MCF 10A (cell line): ENCODE measurements at regions not wholly inside any gene's neighbourhood (a gene's known extent, or its start where the extent isn't known, plus 50 kb on each side); places are given as distances from the start of the nearest gene placed in this dataset.

ENCODE experiments used
- BruUV-seq: library from RNA; stranded (reverse); fragments of 400-500 nt; replicated peaks from 2 replicates; lab custom pipeline; 2021; lab: Mats Ljungman, UMichigan
- CTCF ChIA-PET: fragments of 300-600 bp; sonication (Branson Sonifier 250); formaldehyde crosslinking; extraction: SDS; loops from one replicate; lab custom pipeline; 2021; ENCODE audit warnings: antibody characterized with exemption, inconsistent platforms; lab: Yijun Ruan, JAX
- POLR2A ChIA-PET: fragments of 300-600, 350-650 bp; sonication (Branson Sonifier 250); formaldehyde crosslinking; extraction: SDS; loops from one replicate; lab custom pipeline; 2020; ENCODE audit warnings: antibody characterized with exemption, inconsistent platforms; lab: Yijun Ruan, JAX
- DNase-seq: peaks from one replicate; pipeline ENCODE4 v3.0.0-alpha.2; 2018; ENCODE audit not compliant: unreplicated experiment
- H3K27ac Mint-ChIP-seq: one replicate; pipeline ENCODE4 v1.8.0; 2022; ENCODE audit warnings: mild to moderate bottlenecking, low read depth, mixed read lengths; ENCODE audit not compliant: unreplicated experiment
- H3K27me3 Mint-ChIP-seq: one replicate; pipeline ENCODE4 v1.8.0; 2022; ENCODE audit warnings: mixed read lengths; ENCODE audit not compliant: insufficient read depth, unreplicated experiment
- H3K36me3 Mint-ChIP-seq: one replicate; pipeline ENCODE4 v1.8.0; 2022; ENCODE audit warnings: mild to moderate bottlenecking, moderate library complexity, mixed read lengths; ENCODE audit not compliant: insufficient read depth, unreplicated experiment
- H3K4me1 Mint-ChIP-seq: one replicate; pipeline ENCODE4 v1.8.0; 2022; ENCODE audit warnings: mixed read lengths; ENCODE audit not compliant: insufficient read depth, unreplicated experiment
- H3K4me3 Mint-ChIP-seq: one replicate; pipeline ENCODE4 v1.8.0; 2022; ENCODE audit warnings: mild to moderate bottlenecking, moderate library complexity, mixed read lengths; ENCODE audit not compliant: unreplicated experiment
- H3K9me3 Mint-ChIP-seq: one replicate; pipeline ENCODE4 v1.8.0; 2022; ENCODE audit warnings: mixed read lengths; ENCODE audit not compliant: unreplicated experiment
- intact Hi-C: fragments of 100-400 bp; cut with micrococcal nuclease; formaldehyde crosslinking; loops from 2 replicates; pipeline ENCODE4 v1.14.1; 2022
- TF ChIP-seq, protein P1 (sequence below): fragments of 200-600 bp; IDR thresholded peaks from one replicate; pipeline ENCODE4 v1.8.0; 2022; ENCODE audit warnings: antibody characterized with exemption, mild to moderate bottlenecking; ENCODE audit not compliant: unreplicated experiment

DNA sequence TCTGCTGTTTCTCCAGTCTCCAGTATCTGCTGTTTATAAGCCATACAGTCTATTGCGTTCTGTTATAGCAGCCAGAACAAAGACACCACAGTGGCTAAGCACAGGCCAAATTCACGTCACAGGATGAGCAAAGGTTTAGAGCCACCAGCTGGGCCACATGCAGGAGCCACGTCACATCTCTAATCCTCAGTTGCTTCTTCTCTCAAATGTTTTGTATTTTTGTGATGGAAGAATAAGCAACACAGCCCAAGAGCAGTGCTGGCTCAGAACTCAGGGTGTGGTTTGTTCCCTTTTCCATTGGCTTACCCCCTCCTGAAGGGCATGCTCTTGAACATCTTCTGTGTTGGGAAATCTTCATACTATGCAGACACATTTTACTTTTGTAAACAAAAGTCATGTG is 309.4 kb upstream of the CDH5 start:
- ChIA-PET POLR2A (no interaction called here), CTCF (no interaction called here)
- Mint-ChIP-seq H3K9me3 (peaks cover 37% of the 10 kb centered on the region), H3K27ac (no peak overlapping the region), H3K4me3 (no peak overlapping the region), H3K36me3 (no peaks in the 10 kb centered on the region), H3K27me3 (no peaks in the 10 kb centered on the region), H3K4me1 (no peaks in the 10 kb centered on the region)
- no TSS peak for BruUV-seq
- no peak for DNase-seq
- TF ChIP-seq, protein P1, sequence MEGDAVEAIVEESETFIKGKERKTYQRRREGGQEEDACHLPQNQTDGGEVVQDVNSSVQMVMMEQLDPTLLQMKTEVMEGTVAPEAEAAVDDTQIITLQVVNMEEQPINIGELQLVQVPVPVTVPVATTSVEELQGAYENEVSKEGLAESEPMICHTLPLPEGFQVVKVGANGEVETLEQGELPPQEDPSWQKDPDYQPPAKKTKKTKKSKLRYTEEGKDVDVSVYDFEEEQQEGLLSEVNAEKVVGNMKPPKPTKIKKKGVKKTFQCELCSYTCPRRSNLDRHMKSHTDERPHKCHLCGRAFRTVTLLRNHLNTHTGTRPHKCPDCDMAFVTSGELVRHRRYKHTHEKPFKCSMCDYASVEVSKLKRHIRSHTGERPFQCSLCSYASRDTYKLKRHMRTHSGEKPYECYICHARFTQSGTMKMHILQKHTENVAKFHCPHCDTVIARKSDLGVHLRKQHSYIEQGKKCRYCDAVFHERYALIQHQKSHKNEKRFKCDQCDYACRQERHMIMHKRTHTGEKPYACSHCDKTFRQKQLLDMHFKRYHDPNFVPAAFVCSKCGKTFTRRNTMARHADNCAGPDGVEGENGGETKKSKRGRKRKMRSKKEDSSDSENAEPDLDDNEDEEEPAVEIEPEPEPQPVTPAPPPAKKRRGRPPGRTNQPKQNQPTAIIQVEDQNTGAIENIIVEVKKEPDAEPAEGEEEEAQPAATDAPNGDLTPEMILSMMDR, result no peak
- intact Hi-C loops, result no loop called here

DNA sequence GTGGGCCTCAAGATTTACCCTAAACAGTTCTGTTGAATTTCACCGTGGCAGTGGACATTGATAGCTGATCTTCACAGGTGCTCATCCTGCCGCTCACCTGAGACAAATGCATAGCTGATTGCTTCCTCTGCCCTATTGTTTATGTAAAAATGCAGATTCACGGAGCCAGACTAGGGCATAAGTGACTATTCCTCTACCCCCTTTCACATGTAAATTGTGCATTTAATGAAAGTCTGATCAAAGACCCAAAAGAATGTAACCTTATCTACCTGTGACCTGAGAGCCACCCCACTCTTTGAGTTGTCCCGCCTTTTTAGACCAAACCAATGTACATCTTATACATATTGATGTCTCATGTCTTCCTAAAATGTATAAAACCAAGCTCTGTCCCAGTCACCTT is 312.4 kb upstream of the CDH5 start:
- H3K9me3 Mint-ChIP-seq, result peaks cover 21% of the 10 kb centered on the region
- no peak overlapping the region for H3K4me3 Mint-ChIP-seq
- intact Hi-C loops, result no loop called here
- H3K4me1 Mint-ChIP-seq, result no peaks in the 10 kb centered on the region
- ChIA-PET POLR2A (interaction anchor here (0.8 kb wide), 1 partner anchor 930 kb away, joined by 3 read pairs; no protein-coding TSS in a partner anchor), CTCF (interaction anchor here (0.6 to 0.7 kb wide), 3 partner anchors 108 to 782 kb away, joined by 3 to 4 read pairs (median 3); no protein-coding TSS in a partner anchor)
- no peaks in the 10 kb centered on the region for H3K27me3 Mint-ChIP-seq
- no peaks in the 10 kb centered on the region for H3K36me3 Mint-ChIP-seq
- no TSS peak for BruUV-seq
- TF ChIP-seq, protein P1, result no peak
- DNase-seq, result no peak
- no peak overlapping the region for H3K27ac Mint-ChIP-seq

DNA sequence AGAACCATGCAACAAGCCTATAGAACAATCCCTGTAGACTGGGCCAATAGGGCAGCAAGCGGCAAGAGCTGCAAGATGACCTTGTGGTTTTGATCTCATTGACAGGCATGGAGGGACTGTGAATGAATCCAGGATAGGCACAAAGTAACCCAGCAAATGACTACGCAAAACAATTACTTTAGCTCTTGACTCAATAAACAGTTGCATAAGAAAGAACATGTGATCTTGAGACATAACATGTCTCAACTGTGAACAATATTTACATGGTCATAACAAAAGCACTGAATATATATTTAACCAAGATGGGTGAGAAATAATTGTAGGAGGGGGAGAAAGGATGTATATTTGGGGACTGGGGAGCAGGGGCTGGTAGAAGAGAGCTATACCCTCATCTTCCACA is 313.7 kb upstream of the CDH5 start:
- Mint-ChIP-seq H3K9me3 (peaks cover 15% of the 10 kb centered on the region), H3K27me3 (no peaks in the 10 kb centered on the region), H3K36me3 (no peaks in the 10 kb centered on the region), H3K27ac (no peak overlapping the region), H3K4me1 (no peaks in the 10 kb centered on the region), H3K4me3 (no peak overlapping the region)
- intact Hi-C loops, result no loop called here
- no TSS peak for BruUV-seq
- ChIA-PET POLR2A (no interaction called here), CTCF (interaction anchor here (0.7 kb wide), 1 partner anchor 245 kb away, joined by 3 read pairs; no protein-coding TSS in a partner anchor)
- DNase-seq, result peak; percentile 14
- TF ChIP-seq, protein P1, result no peak

DNA sequence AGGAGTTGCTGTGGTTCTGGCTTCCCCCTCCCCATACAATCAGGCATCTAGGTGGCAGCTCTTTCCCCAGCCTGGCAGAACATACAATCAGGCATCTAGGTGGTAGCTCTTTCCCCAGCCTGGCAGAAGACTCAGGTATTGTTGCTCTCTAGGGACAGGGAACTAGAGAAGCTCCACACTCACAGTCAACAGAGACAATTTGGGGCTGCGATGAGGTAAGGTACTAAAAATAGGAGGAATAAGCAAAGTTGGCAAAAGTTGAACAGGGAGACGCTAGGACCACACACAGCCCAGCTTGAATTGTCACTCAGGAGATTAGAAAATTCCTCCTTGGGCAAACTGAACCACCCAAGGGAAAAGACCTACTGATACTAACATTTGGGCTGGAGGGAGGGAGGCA is 315.5 kb upstream of the CDH5 start:
- no peaks in the 10 kb centered on the region for H3K36me3 Mint-ChIP-seq
- TF ChIP-seq, protein P1, result no peak
- intact Hi-C loops, result no loop called here
- no peak overlapping the region for H3K27ac Mint-ChIP-seq
- BruUV-seq, result no TSS peak
- H3K27me3 Mint-ChIP-seq, result no peaks in the 10 kb centered on the region
- no peak overlapping the region for H3K4me3 Mint-ChIP-seq
- no peak for DNase-seq
- no peaks in the 10 kb centered on the region for H3K4me1 Mint-ChIP-seq
- peaks cover 16% of the 10 kb centered on the region for H3K9me3 Mint-ChIP-seq
- CTCF ChIA-PET, result no interaction called here
- POLR2A ChIA-PET, result interaction anchor here (0.6 kb wide), 1 partner anchor 9 kb away, joined by 4 read pairs; no protein-coding TSS in a partner anchor
